GM12878 (cell line): ENCODE measurements at regions not wholly inside any gene's neighbourhood (a gene's known extent, or its start where the extent isn't known, plus 50 kb on each side); places are given as distances from the start of the nearest gene placed in this dataset.

Experiments
- ATAC-seq: fragments of 200-7000 bp; cut with Tn5 transposase; 3 replicates; pipeline ENCODE4 v1.9.1; 2020; ENCODE audit warnings: mild to moderate bottlenecking, moderate library complexity
- BruUV-seq: library from RNA; stranded (reverse); fragments of 400-500 nt; replicated peaks from 2 replicates; lab custom pipeline; 2021; lab: Mats Ljungman, UMichigan
- CTCF ChIA-PET: fragments of 300-600 bp; sonication (Branson Sonifier 250); formaldehyde crosslinking; extraction: SDS; loops from one replicate; lab custom pipeline; 2021; ENCODE audit warnings: inconsistent platforms; lab: Yijun Ruan, JAX
- POLR2A ChIA-PET: fragments of 350-600 bp; formaldehyde crosslinking; extraction: SDS; loops from one replicate; lab custom pipeline; 2021; ENCODE audit warnings: inconsistent platforms; lab: Charles Lee
- RAD21 ChIA-PET: fragments of 300-600 bp; sonication (Branson Sonifier 250); formaldehyde crosslinking; loops from one replicate; lab custom pipeline; 2023; ENCODE audit warnings: antibody characterized with exemption; ENCODE audit not compliant: unreplicated experiment; lab: Charles Lee
- SMC1A ChIA-PET: fragments of 300-600 bp; sonication (Branson Sonifier 250); formaldehyde crosslinking; loops from one replicate; lab custom pipeline; 2023; ENCODE audit not compliant: unreplicated experiment, uncharacterized antibody; lab: Charles Lee
- DNase-seq: peaks from one replicate; pipeline ENCODE4 v3.0.0-alpha.2; 2011; ENCODE audit warnings: low read depth, low spot score
- FAIRE-seq: peaks from 3 replicates; lab custom pipeline; 2011; peaks lifted over from hg19 to GRCh38; lab: Jason Lieb, UNC
- H2AFZ ChIP-seq: 2 replicates; pipeline ENCODE4 v1.6.0; 2011; ENCODE audit warnings: low read depth, low read length, control low read depth; ENCODE audit not compliant: control insufficient read depth
- H3K27ac ChIP-seq: 2 replicates; pipeline ENCODE4 v1.5.1; 2011; ENCODE audit warnings: control low read depth; ENCODE audit not compliant: control insufficient read depth, insufficient read depth
- H3K27me3 ChIP-seq, 2 experiments: replicated peaks in 1 of 2; 2 replicates each; pipeline versions ENCODE4 v1.6.0 to v1.6.1; 2011; ENCODE audit warnings: low read length in 1 of 2; ENCODE audit not compliant: control insufficient read depth in 2 of 2, insufficient read depth in 2 of 2
- H3K36me3 ChIP-seq, 2 experiments: 2 replicates each; pipeline ENCODE4 v1.5.1; 2011; ENCODE audit warnings: low read length in 1 of 2; ENCODE audit not compliant: control insufficient read depth in 2 of 2, insufficient read depth in 2 of 2
- H3K4me1 ChIP-seq: 2 replicates; pipeline ENCODE4 v1.6.1; 2011; ENCODE audit warnings: mild to moderate bottlenecking, low read length, moderate library complexity, mixed read lengths; ENCODE audit not compliant: control insufficient read depth, insufficient read depth
- H3K4me2 ChIP-seq: 2 replicates; pipeline ENCODE4 v1.6.0; 2011; ENCODE audit warnings: control low read depth; ENCODE audit not compliant: control insufficient read depth, insufficient read depth
- H3K4me3 ChIP-seq: fragments of 200-600 bp; sonication (generic); 2 replicates; pipeline ENCODE4 v1.5.1; 2016
- H3K79me2 ChIP-seq: 2 replicates; pipeline ENCODE4 v1.6.0; 2011; ENCODE audit warnings: low read length; ENCODE audit not compliant: control insufficient read depth, insufficient read depth
- H3K9ac ChIP-seq: 2 replicates; pipeline ENCODE4 v1.8.0; 2011; ENCODE audit warnings: low read length, control low read depth, mixed read lengths; ENCODE audit not compliant: control insufficient read depth, insufficient read depth
- H3K9me3 ChIP-seq: replicated peaks from 3 replicates; pipeline ENCODE4 v1.5.1; 2011; ENCODE audit warnings: mild to moderate bottlenecking, low read length; ENCODE audit not compliant: control insufficient read depth, insufficient read depth
- H4K20me1 ChIP-seq: 2 replicates; pipeline ENCODE4 v1.6.0; 2011; ENCODE audit not compliant: control insufficient read depth, insufficient read depth
- ASH2L ChIP-seq: fragments of 300-600, 200-600 bp; sonication (generic); IDR thresholded peaks from 2 replicates; pipeline ENCODE4 v1.6.1; 2017; ENCODE audit warnings: low read depth, mild to moderate bottlenecking, borderline replicate concordance
- CEBPB ChIP-seq, 2 experiments: fragments of 150-350 bp in 1 of 2; IDR thresholded peaks; 2 replicates each; pipeline ENCODE4 v1.6.1; 2012 to 2014; ENCODE audit warnings: low read depth in 2 of 2, low read length in 2 of 2, borderline replicate concordance in 1 of 2, inconsistent platforms in 1 of 2
- E2F8 ChIP-seq: fragments of 450-650 bp; IDR thresholded peaks from 2 replicates; pipeline ENCODE4 v1.6.1; 2018; ENCODE audit warnings: mild to moderate bottlenecking, low read depth, moderate library complexity; ENCODE audit not compliant: partially characterized antibody
- EGR1 ChIP-seq, 2 experiments: IDR thresholded peaks; 1 replicate in 1 of 2; 2 replicates in 1 of 2; pipeline ENCODE4 v1.6.1; 2011 to 2012; ENCODE audit warnings: low read depth in 2 of 2, low read length in 2 of 2, borderline replicate concordance in 1 of 2, mild to moderate bottlenecking in 1 of 2, moderate library complexity in 1 of 2
- FOXM1 ChIP-seq: IDR thresholded peaks from 2 replicates; pipeline ENCODE4 v1.6.1; 2012; ENCODE audit warnings: low read depth, mild to moderate bottlenecking, inconsistent platforms, low read length, moderate library complexity
- GABPA ChIP-seq: IDR thresholded peaks from 2 replicates; pipeline ENCODE4 v1.6.1; 2014; ENCODE audit warnings: antibody characterized with exemption, low read depth, mild to moderate bottlenecking, inconsistent platforms
- IKZF1 ChIP-seq: fragments of 450-650 bp; conservative IDR thresholded peaks from 2 replicates; pipeline ENCODE4 v1.6.1; 2017; ENCODE audit warnings: antibody characterized with exemption, mild to moderate bottlenecking
- JUND ChIP-seq: IDR thresholded peaks from 2 replicates; pipeline ENCODE4 v1.6.1; 2012; ENCODE audit warnings: low read depth, mild to moderate bottlenecking, low read length, improper control_type of control experiment, moderate library complexity
- MTA2 ChIP-seq: fragments of 450-650 bp; IDR thresholded peaks from 2 replicates; pipeline ENCODE4 v1.6.1; 2016; ENCODE audit warnings: low read depth, mild to moderate bottlenecking, moderate library complexity
- NBN ChIP-seq: fragments of 450-650 bp; IDR thresholded peaks from 2 replicates; pipeline ENCODE4 v1.6.1; 2016
- PML ChIP-seq: IDR thresholded peaks from 2 replicates; pipeline ENCODE4 v1.6.1; 2012; ENCODE audit warnings: low read length, inconsistent platforms
- POLR2A ChIP-seq: IDR thresholded peaks from 2 replicates; pipeline ENCODE4 v1.6.1; 2011; ENCODE audit warnings: low read depth, mild to moderate bottlenecking, low read length
- RELA ChIP-seq: fragments of 450-650 bp; IDR thresholded peaks from 2 replicates; pipeline ENCODE4 v1.8.0; 2014; ENCODE audit warnings: borderline replicate concordance; ENCODE audit not compliant: partially characterized antibody
- RELB ChIP-seq: fragments of 450-650 bp; IDR thresholded peaks from 2 replicates; pipeline ENCODE4 v1.6.1; 2017; ENCODE audit warnings: low read depth, mild to moderate bottlenecking, moderate library complexity
- SIN3A ChIP-seq: IDR thresholded peaks from 2 replicates; pipeline ENCODE4 v1.6.1; 2012; ENCODE audit warnings: low read depth, low read length, improper control_type of control experiment
- SP1 ChIP-seq: IDR thresholded peaks from one replicate; pipeline ENCODE4 v1.6.1; 2011; ENCODE audit warnings: low read depth, low read length
- SREBF2 ChIP-seq: IDR thresholded peaks from 2 replicates; pipeline ENCODE4 v1.6.1; 2012; ENCODE audit warnings: mild to moderate bottlenecking, low read length
- TCF12 ChIP-seq: IDR thresholded peaks from 2 replicates; pipeline ENCODE4 v1.6.1; 2011; ENCODE audit warnings: low read depth, mild to moderate bottlenecking, low read length
- WRNIP1 ChIP-seq: IDR thresholded peaks from 2 replicates; pipeline ENCODE4 v1.6.1; 2011; ENCODE audit warnings: low read depth, low read length, improper control_type of control experiment, borderline replicate concordance
- ZBED1 ChIP-seq: IDR thresholded peaks from 2 replicates; pipeline ENCODE4 v1.6.1; 2016; ENCODE audit warnings: borderline replicate concordance
- ZZZ3 ChIP-seq: IDR thresholded peaks from 2 replicates; pipeline ENCODE4 v1.6.1; 2011; ENCODE audit warnings: low read depth; ENCODE audit not compliant: control insufficient read depth, insufficient read length
- WGBS: methylation state at CpG from one replicate; pipeline ENCODE4 v1.1.6; 2016; ENCODE audit warnings: low lambda C conversion rate; ENCODE audit not compliant: insufficient replicate concordance, insufficient coverage; ENCODE audit errors: missing lambda C conversion rate; 5-methylcytosine and 5-hydroxymethylcytosine counted together
- in situ Hi-C: fragments of 300-500 bp; cut with MboI; formaldehyde crosslinking; loops from 9 replicates; pipeline ENCODE4 v1.14.3; 2018; ENCODE audit warnings: mixed read lengths
- intact Hi-C: fragments of 100-400 bp; cut with micrococcal nuclease; formaldehyde crosslinking; loops from one replicate; pipeline ENCODE4 v1.14.2; 2022; ENCODE audit not compliant: unreplicated experiment

GRCh38 chr16:6146874-6147425, 1049.4 kb upstream of the EEF2KMT start:
- WGBS = 7% methylated on average over 9 of the region's 9 CpGs
- in situ Hi-C loops (no loop called here), intact Hi-C loops (no loop called here)

GRCh38 chr16:6146356-6146755, 1048.8 kb upstream of the EEF2KMT start:
- intact Hi-C loops = no loop called here
- in situ Hi-C loops = no loop called here
- no peak for TF ChIP-seq PML
- TF ChIP-seq E2F8 = no peak
- TF ChIP-seq GABPA = no peak
- TF ChIP-seq CEBPB (IDR thresholded peaks at IDR 0.05; ENCODE audit: borderline replicate concordance in 1 of 2, low read depth in 2 of 2, low read length in 2 of 2) = no peak
- TF ChIP-seq JUND = no peak
- TF ChIP-seq IKZF1 = no peak
- no peak for TF ChIP-seq MTA2
- no peak for TF ChIP-seq WRNIP1
- no peak for TF ChIP-seq SP1
- no peak for TF ChIP-seq RELB
- no peak for TF ChIP-seq ASH2L

More at GRCh38 chr16:6146874-6147425, 1049.4 kb upstream of the EEF2KMT start:
- Histone ChIP-seq H2AFZ (no peak overlapping the region), H3K4me2 (no peak overlapping the region), H3K4me3 (no peak overlapping the region), H3K79me2 (no peaks in the 10 kb centered on the region), H3K27me3 (no peaks in the 10 kb centered on the region), H4K20me1 (no peaks in the 10 kb centered on the region), H3K27ac (no peak overlapping the region), H3K4me1 (no peaks in the 10 kb centered on the region), H3K9ac (no peak overlapping the region), H3K36me3 (no peaks in the 10 kb centered on the region), H3K9me3 (no peaks in the 10 kb centered on the region; the same call in 1 of the 3 replicates)
- CTCF ChIA-PET = no interaction called here
- SMC1A ChIA-PET = no interaction called here
- FAIRE-seq (no peak), DNase-seq (no peak), ATAC-seq (no peak)
- BruUV-seq = no TSS peak
- POLR2A ChIA-PET = no interaction called here
- TF ChIP-seq TCF12 (no peak), RELA (no peak), SREBF2 (no peak), FOXM1 (no peak), EGR1 (IDR thresholded peaks at IDR 0.05; ENCODE audit: borderline replicate concordance in 1 of 2, low read depth in 2 of 2, low read length in 2 of 2) (no peak), ZBED1 (no peak), ZZZ3 (no peak), SIN3A (no peak), POLR2A (no peak), NBN (no peak)
- RAD21 ChIA-PET = no interaction called here

More at GRCh38 chr16:6146356-6146755, 1048.8 kb upstream of the EEF2KMT start:
- no peak overlapping the region for H3K4me2 ChIP-seq
- FAIRE-seq (no peak), ATAC-seq (no peak), DNase-seq (no peak)
- no TSS peak for BruUV-seq
- H3K27me3 ChIP-seq = no peaks in the 10 kb centered on the region
- H4K20me1 ChIP-seq = no peaks in the 10 kb centered on the region
- no peak overlapping the region for H3K27ac ChIP-seq
- H3K4me3 ChIP-seq = no peak overlapping the region
- 21% methylated on average over 2 of the region's 2 CpGs for WGBS
- H3K4me1 ChIP-seq = no peaks in the 10 kb centered on the region
- RAD21 ChIA-PET = no interaction called here
- no peak overlapping the region for H2AFZ ChIP-seq
- no peak overlapping the region for H3K9ac ChIP-seq
- CTCF ChIA-PET = interaction anchor here (0.9 kb wide), 1 partner anchor 27 kb away, joined by 3 read pairs; no protein-coding TSS in a partner anchor
- SMC1A ChIA-PET = no interaction called here
- no peaks in the 10 kb centered on the region for H3K36me3 ChIP-seq
- POLR2A ChIA-PET = no interaction called here
- H3K79me2 ChIP-seq = no peaks in the 10 kb centered on the region
- no peaks in the 10 kb centered on the region; the same call in 1 of the 3 replicates for H3K9me3 ChIP-seq
